C4-2B (cell line): ENCODE measurements at regions not wholly inside any gene's neighbourhood (a gene's known extent, or its start where the extent isn't known, plus 50 kb on each side); places are given as distances from the start of the nearest gene placed in this dataset.

Source experiments
- ZFX ChIP-seq: fragments of 450-650 bp; IDR thresholded peaks from 2 replicates; pipeline ENCODE4 v1.6.1; 2017
- TF ChIP-seq, protein P1 (sequence below): fragments of 450-650 bp; conservative IDR thresholded peaks from 2 replicates; pipeline ENCODE4 v1.5.1; 2017; ENCODE audit warnings: mild to moderate bottlenecking

DNA sequence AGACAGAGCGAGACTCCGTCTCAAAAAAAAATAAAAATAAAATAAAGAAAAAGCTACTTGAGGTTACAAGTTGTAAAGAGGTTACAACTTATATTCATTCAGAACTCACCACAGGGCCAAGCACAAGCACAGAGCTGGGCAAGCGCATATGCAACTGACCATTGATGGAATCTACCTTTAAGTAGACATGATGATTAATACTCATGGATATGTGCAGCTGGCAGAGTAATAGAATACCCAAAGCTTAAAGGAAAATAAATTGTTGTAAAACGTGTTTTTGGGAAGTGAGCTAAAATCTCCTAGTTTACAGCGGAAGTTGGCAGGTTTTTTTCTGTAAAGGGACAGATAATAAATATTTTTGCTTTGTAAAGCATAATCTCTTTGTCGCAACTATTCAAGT lies 111.6 kb downstream of the TMEM168 start:
- TF ChIP-seq, protein P1, sequence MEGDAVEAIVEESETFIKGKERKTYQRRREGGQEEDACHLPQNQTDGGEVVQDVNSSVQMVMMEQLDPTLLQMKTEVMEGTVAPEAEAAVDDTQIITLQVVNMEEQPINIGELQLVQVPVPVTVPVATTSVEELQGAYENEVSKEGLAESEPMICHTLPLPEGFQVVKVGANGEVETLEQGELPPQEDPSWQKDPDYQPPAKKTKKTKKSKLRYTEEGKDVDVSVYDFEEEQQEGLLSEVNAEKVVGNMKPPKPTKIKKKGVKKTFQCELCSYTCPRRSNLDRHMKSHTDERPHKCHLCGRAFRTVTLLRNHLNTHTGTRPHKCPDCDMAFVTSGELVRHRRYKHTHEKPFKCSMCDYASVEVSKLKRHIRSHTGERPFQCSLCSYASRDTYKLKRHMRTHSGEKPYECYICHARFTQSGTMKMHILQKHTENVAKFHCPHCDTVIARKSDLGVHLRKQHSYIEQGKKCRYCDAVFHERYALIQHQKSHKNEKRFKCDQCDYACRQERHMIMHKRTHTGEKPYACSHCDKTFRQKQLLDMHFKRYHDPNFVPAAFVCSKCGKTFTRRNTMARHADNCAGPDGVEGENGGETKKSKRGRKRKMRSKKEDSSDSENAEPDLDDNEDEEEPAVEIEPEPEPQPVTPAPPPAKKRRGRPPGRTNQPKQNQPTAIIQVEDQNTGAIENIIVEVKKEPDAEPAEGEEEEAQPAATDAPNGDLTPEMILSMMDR, result no peak
- TF ChIP-seq ZFX, result no peak
